ENCODE measurements at regions not wholly inside any gene's neighbourhood (a gene's known extent, or its start where the extent isn't known, plus 50 kb on each side); places are given as distances from the start of the nearest gene placed in this dataset.
"Not testable (repeated sequence)": the region's sequence is repeated elsewhere in the genome, so short reads cannot be mapped to it uniquely, and the experiment has no call there.

DNA sequence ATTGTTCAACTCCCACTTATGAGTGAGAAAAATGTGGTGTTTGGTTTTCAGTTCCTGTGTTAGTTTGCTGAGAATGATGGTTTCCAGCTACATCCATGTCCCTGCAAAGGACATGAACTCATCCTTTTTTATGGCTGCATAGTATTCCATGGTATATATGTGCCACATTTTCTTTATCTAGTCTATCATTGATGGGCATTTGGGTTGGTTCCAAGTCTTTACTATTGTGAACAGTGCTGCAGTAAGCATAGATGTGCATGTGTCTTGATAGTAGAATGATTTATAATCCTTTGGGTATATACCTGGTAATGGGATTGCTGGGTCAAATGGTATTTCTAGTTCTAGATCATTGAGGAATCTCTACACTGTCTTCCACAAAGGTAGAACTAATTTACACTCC lies 613.0 kb upstream of the MIR17HG start:
- not testable (repeated sequence) for DNase-seq (ENCODE audit: low spot score)

DNA sequence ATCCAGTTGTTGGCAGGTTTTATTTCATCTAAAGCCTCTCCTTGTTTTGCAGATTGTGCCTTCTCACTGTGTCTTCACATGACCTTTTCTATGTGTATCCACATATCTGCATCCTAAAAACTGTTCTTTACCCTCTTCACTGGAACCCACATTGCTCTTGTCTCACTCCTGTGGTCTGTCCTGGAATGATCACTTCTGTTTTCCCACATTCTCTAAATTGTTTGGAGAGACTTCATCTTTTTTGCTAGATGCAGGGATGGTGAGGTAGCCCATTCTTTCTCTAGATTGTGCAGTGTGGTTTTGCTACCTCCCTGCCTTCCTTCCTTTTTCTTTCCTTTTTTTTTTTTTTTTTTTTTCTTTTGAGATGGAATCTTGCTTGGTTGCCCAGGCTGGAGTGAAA lies 608.6 kb upstream of the MIR17HG start:
- DNase-seq (ENCODE audit: low spot score), result no peak

- no peak for DNase-seq (ENCODE audit: low spot score)
Measured at GRCh38 chr13:90740099-90740498, 607.4 kb upstream of the MIR17HG start.

DNA sequence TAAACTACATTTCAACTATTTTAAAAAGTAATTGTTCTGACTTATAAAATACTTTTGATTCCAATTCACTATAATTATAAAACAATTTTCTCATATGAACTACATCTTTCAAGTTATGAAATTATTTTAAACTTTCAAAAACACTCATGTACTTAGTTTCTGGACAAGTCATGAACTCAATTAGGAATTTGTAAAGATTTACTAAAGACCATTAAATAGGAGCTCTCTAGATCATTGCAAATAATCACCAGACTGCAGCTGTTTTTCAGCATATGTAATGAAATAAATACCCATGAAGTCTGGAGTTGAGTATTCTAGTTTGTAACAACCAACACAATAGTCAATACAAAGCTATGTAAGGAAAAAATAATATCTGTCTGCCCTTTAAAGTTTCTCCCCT lies 605.1 kb upstream of the MIR17HG start:
- DNase-seq (ENCODE audit: low spot score), result no peak

GRCh38 chr13:90746230-90746629 lies 601.3 kb upstream of the MIR17HG start:
- no peak for DNase-seq (ENCODE audit: low spot score)

- no peak for DNase-seq (ENCODE audit: low spot score)
Measured at GRCh38 chr13:90750021-90750420, 597.5 kb upstream of the MIR17HG start.

- no peak for DNase-seq (ENCODE audit: low spot score)
Measured at GRCh38 chr13:90751026-90751425, 596.5 kb upstream of the MIR17HG start.

GRCh38 chr13:90752070-90752469 lies 595.4 kb upstream of the MIR17HG start:
- DNase-seq (ENCODE audit: low spot score), result no peak

DNA sequence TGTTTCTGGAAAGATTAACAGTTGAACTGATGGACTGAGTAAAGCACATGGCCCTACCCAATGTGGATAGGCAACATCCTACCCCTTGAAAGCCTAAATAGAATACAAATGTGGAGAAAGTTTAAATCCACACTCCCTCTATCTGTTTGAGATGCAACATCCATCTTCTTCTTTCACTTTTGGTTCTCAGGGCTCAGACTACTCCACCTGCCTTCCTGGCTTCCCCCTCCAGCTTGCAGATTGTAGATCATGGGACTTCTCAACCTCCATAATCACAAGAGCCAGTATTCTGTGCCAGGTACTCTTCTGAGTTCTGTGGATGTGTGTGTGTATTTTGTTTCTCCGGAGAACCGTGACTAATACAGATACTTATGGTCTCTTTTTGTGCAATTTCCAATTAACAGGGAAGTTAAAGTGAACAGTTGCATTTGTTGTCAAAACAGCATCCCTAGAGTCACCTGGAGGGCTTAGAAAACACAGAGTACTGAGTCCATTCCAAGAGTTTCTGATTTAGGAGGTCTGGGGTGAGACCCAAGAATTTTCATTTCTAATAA lies 590.3 kb upstream of the MIR17HG start:
- DNase-seq (ENCODE audit: low spot score), result no peak

DNA sequence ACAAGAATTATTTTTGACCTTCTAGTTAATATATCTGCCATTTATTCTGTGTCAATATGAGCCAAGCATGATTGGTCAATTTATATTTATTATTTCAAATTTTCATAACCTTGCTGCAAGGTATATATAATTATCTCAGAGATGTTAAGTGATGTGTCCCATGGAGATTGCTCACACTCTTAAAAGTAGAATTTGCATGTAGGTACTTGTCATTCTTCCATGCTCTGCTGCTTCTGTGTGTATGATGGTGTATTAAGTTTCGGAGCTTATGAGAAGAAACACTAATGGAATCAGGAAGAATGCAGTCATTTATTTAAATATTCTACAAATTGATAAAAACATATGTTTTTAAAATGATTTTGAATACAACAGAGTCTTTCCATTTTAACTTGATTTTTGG lies 586.8 kb upstream of the MIR17HG start:
- no peak for DNase-seq (ENCODE audit: low spot score)

DNA sequence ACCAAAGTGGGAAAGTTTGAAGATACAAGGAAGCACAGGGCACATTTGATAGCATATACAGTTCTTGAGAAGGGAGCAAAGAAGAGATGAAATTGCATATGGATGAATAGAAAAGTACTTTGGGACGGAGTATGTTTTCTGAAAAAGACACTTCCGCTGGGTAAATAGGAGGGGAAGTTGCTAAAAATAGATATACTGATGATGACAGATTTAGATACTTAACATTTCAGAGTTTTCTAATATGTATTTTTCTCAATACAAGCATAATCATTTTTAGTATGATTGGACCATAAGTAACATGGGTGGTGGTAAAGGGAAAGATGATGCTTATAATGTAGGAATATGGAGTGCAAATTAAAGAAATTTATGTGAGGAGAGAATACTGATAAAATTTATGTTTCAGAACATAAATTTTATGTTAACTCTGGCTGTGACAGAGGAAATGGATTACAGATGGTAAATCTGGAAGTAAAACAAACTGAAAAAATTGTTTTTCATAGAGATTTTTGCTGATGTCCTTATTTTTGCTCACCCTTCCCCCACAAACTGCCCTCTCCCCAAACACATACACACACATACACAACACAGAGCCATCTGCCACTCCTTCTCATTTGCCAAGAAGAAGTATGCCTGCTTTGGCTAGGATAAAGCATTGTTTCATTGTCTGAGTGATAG lies 583.9 kb upstream of the MIR17HG start:
- DNase-seq (ENCODE audit: low spot score), result no peak

DNA sequence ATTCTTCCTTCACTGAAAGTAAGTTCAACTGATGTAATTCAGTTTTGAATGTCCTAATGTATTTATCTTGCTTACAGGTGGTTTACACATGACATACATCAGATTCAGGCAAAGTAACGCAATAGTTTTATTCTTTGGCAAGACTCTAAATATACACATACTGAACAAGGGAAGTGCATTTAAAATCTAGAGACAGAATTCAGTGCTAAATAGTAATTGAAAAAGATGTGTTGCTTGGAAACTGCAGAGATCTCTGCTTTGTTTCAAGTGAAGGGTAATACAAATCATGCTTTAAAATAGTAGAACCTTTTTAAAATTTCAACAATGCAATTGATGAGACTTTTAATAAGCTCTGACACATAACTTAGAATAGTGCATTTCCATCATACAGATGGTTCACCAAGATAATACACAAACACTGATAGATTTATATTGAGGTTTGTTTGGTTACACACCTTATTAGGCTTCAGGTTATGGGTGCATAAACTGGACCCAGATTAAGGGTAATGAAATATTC lies 581.0 kb upstream of the MIR17HG start:
- no peak for DNase-seq (ENCODE audit: low spot score)

DNA sequence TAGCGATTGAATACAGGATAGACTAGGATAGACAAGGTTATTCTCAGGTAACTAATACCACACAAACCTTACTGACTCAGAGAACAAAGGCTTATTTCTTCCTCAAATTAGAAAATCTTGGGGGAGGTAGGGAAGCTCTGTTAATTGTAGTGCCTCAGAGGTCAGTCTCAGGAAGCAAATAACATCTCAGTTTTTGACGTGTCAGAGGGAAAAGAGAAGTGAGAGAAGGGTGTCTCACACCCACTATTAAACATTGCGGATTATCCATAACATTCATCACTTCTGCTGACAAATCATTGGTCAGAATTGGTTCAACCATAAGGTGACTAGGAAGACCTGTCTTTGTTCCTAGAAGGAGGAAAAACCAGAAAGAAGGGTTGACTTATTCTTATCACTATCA lies 579.4 kb upstream of the MIR17HG start:
- no peak for DNase-seq (ENCODE audit: low spot score)

DNA sequence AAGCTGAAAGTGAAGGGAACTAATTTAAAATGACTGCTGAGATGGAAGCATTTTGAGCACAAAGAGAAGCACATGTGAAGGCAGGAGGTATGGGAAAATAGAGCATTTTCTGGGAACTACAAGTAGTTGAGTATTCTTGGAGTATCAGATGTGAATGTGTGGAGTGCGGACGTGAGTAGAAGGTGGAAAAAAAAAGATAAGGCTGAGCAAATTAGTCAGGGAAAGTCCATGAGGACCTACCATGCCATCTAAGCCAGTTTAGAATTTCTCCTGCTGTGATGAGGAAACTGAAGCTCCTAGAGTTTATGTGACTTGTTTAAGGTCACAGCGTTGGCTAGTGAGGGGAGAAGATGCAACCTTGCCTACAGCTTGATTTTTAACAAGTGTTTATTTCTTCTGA lies 578.1 kb upstream of the MIR17HG start:
- DNase-seq (ENCODE audit: low spot score), result no peak

GRCh38 chr13:90770334-90770733 lies 577.2 kb upstream of the MIR17HG start:
- no peak for DNase-seq (ENCODE audit: low spot score)

- DNase-seq (ENCODE audit: low spot score), result no peak
Measured at GRCh38 chr13:90773681-90774080, 573.8 kb upstream of the MIR17HG start.

GRCh38 chr13:90776051-90776748 lies 571.3 kb upstream of the MIR17HG start:
- no peak for DNase-seq (ENCODE audit: low spot score)

DNA sequence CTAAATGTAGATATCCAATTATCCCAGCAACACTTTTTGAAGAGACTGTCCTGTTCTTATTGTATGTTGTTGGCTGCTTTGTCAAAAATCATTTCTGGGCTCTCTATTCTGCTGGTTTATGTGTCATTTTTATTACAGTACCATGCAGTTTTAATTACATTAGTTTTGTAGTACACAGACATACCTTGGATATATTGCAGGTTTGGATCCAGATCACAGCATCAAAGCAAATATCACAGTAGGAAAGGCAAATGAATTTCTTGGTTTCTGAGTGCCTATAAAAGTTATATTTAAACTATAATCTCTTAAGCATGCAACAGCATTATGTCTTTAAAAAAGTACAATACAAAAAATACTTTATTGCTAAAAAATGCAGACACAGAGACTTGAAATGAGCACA lies 564.2 kb upstream of the MIR17HG start:
- no peak for DNase-seq (ENCODE audit: low spot score)

GRCh38 chr13:90787007-90787406 lies 560.5 kb upstream of the MIR17HG start:
- DNase-seq (ENCODE audit: low spot score), result no peak

DNA sequence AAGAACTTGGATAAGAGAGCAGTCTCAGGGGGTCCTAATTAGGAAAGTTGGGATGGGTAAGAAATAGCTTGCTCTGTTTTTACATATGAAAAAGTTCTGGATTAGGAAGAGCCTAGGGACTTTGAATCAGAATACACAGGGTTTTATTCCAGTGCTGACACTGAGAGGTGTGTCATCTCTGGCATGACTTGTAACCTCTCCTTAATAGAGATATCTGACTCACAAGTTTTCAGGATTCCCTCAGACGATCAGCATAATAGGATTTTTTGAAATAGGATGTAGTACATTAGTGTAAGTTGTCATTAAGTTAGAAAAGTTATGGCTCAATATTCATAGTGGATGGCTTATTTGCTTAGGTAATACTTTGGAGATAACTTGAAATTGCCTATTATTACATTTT lies 555.2 kb upstream of the MIR17HG start:
- no peak for DNase-seq (ENCODE audit: low spot score)

DNA sequence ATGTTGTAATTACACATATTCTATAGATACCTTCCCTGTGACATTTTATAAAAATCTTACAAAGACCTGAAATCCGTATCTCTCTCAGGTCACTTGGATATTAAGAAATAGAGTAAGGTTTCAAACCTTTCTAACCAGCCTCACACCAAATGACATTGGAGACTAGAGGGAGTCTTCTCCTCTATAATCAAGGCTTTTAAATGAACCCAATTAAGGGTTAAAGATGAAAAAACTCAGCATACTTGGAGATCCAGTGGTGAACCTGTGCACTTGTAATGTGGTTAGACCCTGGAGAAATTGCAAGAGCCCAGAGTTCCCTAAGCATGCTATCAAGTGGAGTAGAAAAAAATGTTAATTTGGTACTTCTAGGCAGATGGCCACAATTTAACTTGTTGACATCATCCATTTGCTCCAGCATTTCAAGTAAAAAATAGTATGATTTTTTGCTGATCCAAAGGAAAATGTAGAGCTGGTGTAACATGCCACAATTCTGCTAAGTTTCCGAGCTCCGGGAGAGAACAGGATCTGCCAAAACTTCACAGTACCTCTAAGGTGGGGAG lies 554.1 kb upstream of the MIR17HG start:
- DNase-seq (ENCODE audit: low spot score), result no peak

DNA sequence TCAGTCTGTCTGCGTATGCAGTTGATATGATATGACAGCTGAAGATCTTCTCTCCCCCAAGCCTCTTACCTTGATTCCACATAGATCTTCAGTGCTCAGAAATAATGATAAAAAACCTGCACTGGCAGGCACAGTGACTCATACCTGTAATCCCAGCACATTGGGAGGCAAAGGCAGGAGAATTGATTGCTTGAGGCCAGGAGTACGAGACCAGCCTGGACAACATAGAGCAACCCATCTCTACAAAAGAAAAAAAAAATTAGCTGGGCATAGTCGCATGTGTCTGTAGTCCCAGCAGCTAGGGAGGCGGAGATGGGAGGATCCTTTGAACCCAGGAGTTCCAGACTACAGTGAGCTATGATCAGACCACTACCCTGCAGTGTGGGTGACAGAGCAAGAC lies 551.0 kb upstream of the MIR17HG start:
- DNase-seq (ENCODE audit: low spot score), result no peak

GRCh38 chr13:90797335-90797734 lies 550.2 kb upstream of the MIR17HG start:
- DNase-seq (ENCODE audit: low spot score), result no peak
